Smooth muscle cell (in vitro differentiated cells): ENCODE measurements at regions not wholly inside any gene's neighbourhood (a gene's known extent, or its start where the extent isn't known, plus 50 kb on each side); places are given as distances from the start of the nearest gene placed in this dataset.

ENCODE experiments used
- DNase-seq: peaks from one replicate; lab custom pipeline; 2025; ENCODE audit not compliant: unreplicated experiment; lab: John Stamatoyannopoulos, UW
- H2AFZ ChIP-seq: fragments of 200-600 bp; sonication (generic); 2 replicates; pipeline ENCODE4 v1.6.0; 2016; ENCODE audit warnings: antibody characterized with exemption, low read depth, mild to moderate bottlenecking
- H3F3A ChIP-seq: fragments of 200-600 bp; sonication (generic); 2 replicates; pipeline ENCODE4 v1.6.0; 2017; ENCODE audit warnings: antibody characterized with exemption, low read depth
- H3K27ac ChIP-seq: fragments of 200-600 bp; sonication (generic); 2 replicates; pipeline ENCODE4 v1.5.1; 2016; ENCODE audit warnings: low read depth, mild to moderate bottlenecking
- H3K27me3 ChIP-seq: fragments of 200-600 bp; sonication (generic); 2 replicates; pipeline ENCODE4 v1.6.1; 2016; ENCODE audit warnings: low read depth, mild to moderate bottlenecking
- H3K36me3 ChIP-seq: fragments of 200-600 bp; sonication (generic); 2 replicates; pipeline ENCODE4 v1.5.1; 2016; ENCODE audit warnings: low read depth
- H3K4me1 ChIP-seq: fragments of 200-600 bp; sonication (generic); 2 replicates; pipeline ENCODE4 v1.5.1; 2016; ENCODE audit warnings: low read depth
- H3K4me2 ChIP-seq: fragments of 200-600 bp; sonication (generic); 2 replicates; pipeline ENCODE4 v1.6.0; 2016; ENCODE audit warnings: mild to moderate bottlenecking
- H3K4me3 ChIP-seq: fragments of 200-600 bp; sonication (generic); 2 replicates; pipeline ENCODE4 v1.5.1; 2016; ENCODE audit warnings: mild to moderate bottlenecking
- H3K79me2 ChIP-seq: fragments of 200-600 bp; sonication (generic); 2 replicates; pipeline ENCODE4 v1.6.0; 2016; ENCODE audit warnings: low read depth, mild to moderate bottlenecking
- H3K9ac ChIP-seq: fragments of 200-600 bp; sonication (generic); 2 replicates; pipeline ENCODE4 v1.6.0; 2016; ENCODE audit warnings: low read depth
- H3K9me3 ChIP-seq: fragments of 200-600 bp; sonication (generic); replicated peaks from 2 replicates; pipeline ENCODE4 v1.5.1; 2016; ENCODE audit warnings: low read depth
- H4K20me1 ChIP-seq: fragments of 200-600 bp; sonication (generic); 2 replicates; pipeline ENCODE4 v1.6.0; 2016; ENCODE audit warnings: low read depth
- CTCF ChIP-seq: fragments of 200-600 bp; sonication (generic); IDR thresholded peaks from 2 replicates; pipeline ENCODE4 v1.5.1; 2017; ENCODE audit warnings: borderline replicate concordance, mild to moderate bottlenecking, antibody characterized with exemption; ENCODE audit not compliant: insufficient read depth, poor library complexity, severe bottlenecking
- WGBS: methylation state at CpG from one replicate; pipeline ENCODE4 v1.1.7; 2016; ENCODE audit warnings: low lambda C conversion rate; 5-methylcytosine and 5-hydroxymethylcytosine counted together

- no peaks in the 10 kb centered on the region for H4K20me1 ChIP-seq
- H3K27ac ChIP-seq = no peak overlapping the region
- H3K9me3 ChIP-seq = no peaks in the 10 kb centered on the region
- no peak overlapping the region for H3K9ac ChIP-seq
- no peak for TF ChIP-seq CTCF
- no peaks in the 10 kb centered on the region for H3K4me1 ChIP-seq
- WGBS = 77% methylated on average over 6 of the region's 6 CpGs
- no peak for DNase-seq
- no peaks in the 10 kb centered on the region for H3K79me2 ChIP-seq
- no peaks in the 10 kb centered on the region for H3F3A ChIP-seq
- no peak overlapping the region for H3K4me3 ChIP-seq
- H2AFZ ChIP-seq = no peak overlapping the region
- H3K36me3 ChIP-seq = no peaks in the 10 kb centered on the region
- no peak overlapping the region for H3K4me2 ChIP-seq
- H3K27me3 ChIP-seq = no peaks in the 10 kb centered on the region
Observed at GRCh38 chr4:183828125-183828524, 77.0 kb upstream of the STOX2 start.

GRCh38 chr4:183828839-183829238, 76.3 kb upstream of the STOX2 start:
- Histone ChIP-seq H3K9me3 (no peaks in the 10 kb centered on the region), H3K36me3 (no peaks in the 10 kb centered on the region), H3K9ac (no peak overlapping the region), H3K27ac (peak overlapping the region; percentile 64), H3K4me3 (no peak overlapping the region), H3K4me2 (no peak overlapping the region), H3K27me3 (no peaks in the 10 kb centered on the region), H3K79me2 (no peaks in the 10 kb centered on the region), H2AFZ (peak overlapping the region; percentile 11), H4K20me1 (no peaks in the 10 kb centered on the region), H3K4me1 (no peaks in the 10 kb centered on the region), H3F3A (no peaks in the 10 kb centered on the region)
- 56% methylated on average over 3 of the region's 3 CpGs for WGBS
- DNase-seq = no peak
- TF ChIP-seq CTCF = no peak

- Histone ChIP-seq H2AFZ (no peak overlapping the region), H3K4me3 (no peak overlapping the region), H3K4me2 (no peak overlapping the region), H3F3A (no peaks in the 10 kb centered on the region), H3K27me3 (no peaks in the 10 kb centered on the region), H3K9ac (peak overlapping the region; percentile 24), H3K27ac (peak overlapping the region; percentile 64), H3K4me1 (no peaks in the 10 kb centered on the region), H3K36me3 (no peaks in the 10 kb centered on the region), H3K79me2 (no peaks in the 10 kb centered on the region), H4K20me1 (no peaks in the 10 kb centered on the region), H3K9me3 (no peaks in the 10 kb centered on the region)
- 58% methylated on average over 2 of the region's 2 CpGs for WGBS
- TF ChIP-seq CTCF = no peak
- DNase-seq = no peak
Observed at GRCh38 chr4:183830438-183830985, 74.6 kb upstream of the STOX2 start.

GRCh38 chr4:183831026-183831446, 74.1 kb upstream of the STOX2 start:
- no peaks in the 10 kb centered on the region for H3K4me1 ChIP-seq
- H3K9ac ChIP-seq = no peak overlapping the region
- no peaks in the 10 kb centered on the region for H3K36me3 ChIP-seq
- no peak overlapping the region for H3K4me2 ChIP-seq
- H3K27me3 ChIP-seq = no peaks in the 10 kb centered on the region
- no peaks in the 10 kb centered on the region for H3F3A ChIP-seq
- H3K4me3 ChIP-seq = no peak overlapping the region
- no peaks in the 10 kb centered on the region for H4K20me1 ChIP-seq
- H3K27ac ChIP-seq = peak overlapping the region; percentile 64
- H2AFZ ChIP-seq = no peak overlapping the region
- no peaks in the 10 kb centered on the region for H3K79me2 ChIP-seq
- TF ChIP-seq CTCF = no peak
- no peaks in the 10 kb centered on the region for H3K9me3 ChIP-seq
- no peak for DNase-seq
- 84% methylated on average over 9 of the region's 9 CpGs for WGBS
